GM10248 (cell line): ENCODE measurements at regions not wholly inside any gene's neighbourhood (a gene's known extent, or its start where the extent isn't known, plus 50 kb on each side); places are given as distances from the start of the nearest gene placed in this dataset.

Experiments used
- CTCF ChIA-PET: fragments of 300-600 bp; sonication (Branson Sonifier 250); formaldehyde crosslinking; extraction: SDS; loops from one replicate; lab custom pipeline; 2021; ENCODE audit warnings: antibody characterized with exemption; lab: Yijun Ruan, JAX
- POLR2A ChIA-PET: fragments of 350-650 bp; sonication (Branson Sonifier 250); formaldehyde crosslinking; extraction: SDS; loops from one replicate; lab custom pipeline; 2020; ENCODE audit warnings: antibody characterized with exemption; lab: Yijun Ruan, JAX
- DNase-seq: peaks from one replicate; pipeline ENCODE4 v3.0.0; 2012; ENCODE audit errors: extremely low spot score
- TF ChIP-seq, protein P1 (sequence below): IDR thresholded peaks from 2 replicates; pipeline ENCODE4 v1.5.1; 2012; ENCODE audit warnings: mild to moderate bottlenecking, low read depth; ENCODE audit errors: extremely low read depth, missing control alignments, control extremely low read depth

DNA sequence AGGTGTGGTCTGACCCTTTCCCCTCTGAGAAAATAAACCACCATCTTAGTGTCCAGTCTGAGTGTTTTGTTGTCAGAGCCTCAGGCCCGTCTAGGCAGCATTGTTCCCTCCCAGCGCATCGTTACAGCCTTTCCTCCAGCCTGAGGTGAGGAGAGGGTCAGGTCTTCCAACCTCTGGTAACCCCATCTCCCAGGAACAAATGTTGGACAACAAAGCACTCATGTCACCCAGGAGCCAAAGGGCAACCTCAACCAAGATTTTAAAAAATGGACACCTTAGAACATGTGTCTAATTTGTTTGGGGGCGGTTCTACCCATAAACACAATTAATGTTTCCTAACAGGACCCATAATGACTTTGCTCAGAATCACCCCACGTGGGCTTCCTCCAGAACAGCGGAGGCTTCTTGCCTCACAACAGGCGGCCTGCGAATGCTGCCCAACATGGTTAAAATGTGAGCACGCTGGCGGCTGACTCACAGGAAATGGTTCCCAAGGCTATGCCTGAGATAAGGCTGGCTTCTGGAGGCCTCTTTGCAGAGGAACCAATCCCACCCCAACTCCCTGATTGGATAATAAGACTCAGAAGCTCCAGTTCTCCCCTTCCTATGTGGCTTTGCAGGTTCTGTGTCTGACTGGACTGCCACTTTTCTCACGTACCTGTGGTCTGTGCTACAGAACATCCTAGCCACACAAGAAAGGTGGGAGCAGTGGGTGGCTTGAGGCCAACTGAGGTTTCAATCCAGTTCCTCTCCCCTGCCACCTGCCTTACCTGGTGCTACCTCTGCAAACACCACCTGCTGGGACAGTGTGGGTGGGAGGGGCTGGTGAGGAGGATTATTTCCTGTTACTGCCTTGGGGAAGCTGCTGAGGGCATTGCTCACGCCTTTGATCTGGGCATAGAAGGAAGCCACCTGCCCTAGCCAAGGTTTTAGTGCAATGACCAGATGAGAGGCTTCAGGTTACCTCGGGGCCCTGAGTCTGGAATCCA lies 108.8 kb downstream of the B3GNT2 start:
- POLR2A ChIA-PET, result interaction anchor here (0.6 to 2.0 kb wide), 5 partner anchors 9 to 109 kb away, joined by 3 to 7 read pairs (median 3); no protein-coding TSS in a partner anchor
- TF ChIP-seq, protein P1, sequence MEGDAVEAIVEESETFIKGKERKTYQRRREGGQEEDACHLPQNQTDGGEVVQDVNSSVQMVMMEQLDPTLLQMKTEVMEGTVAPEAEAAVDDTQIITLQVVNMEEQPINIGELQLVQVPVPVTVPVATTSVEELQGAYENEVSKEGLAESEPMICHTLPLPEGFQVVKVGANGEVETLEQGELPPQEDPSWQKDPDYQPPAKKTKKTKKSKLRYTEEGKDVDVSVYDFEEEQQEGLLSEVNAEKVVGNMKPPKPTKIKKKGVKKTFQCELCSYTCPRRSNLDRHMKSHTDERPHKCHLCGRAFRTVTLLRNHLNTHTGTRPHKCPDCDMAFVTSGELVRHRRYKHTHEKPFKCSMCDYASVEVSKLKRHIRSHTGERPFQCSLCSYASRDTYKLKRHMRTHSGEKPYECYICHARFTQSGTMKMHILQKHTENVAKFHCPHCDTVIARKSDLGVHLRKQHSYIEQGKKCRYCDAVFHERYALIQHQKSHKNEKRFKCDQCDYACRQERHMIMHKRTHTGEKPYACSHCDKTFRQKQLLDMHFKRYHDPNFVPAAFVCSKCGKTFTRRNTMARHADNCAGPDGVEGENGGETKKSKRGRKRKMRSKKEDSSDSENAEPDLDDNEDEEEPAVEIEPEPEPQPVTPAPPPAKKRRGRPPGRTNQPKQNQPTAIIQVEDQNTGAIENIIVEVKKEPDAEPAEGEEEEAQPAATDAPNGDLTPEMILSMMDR, result no peak
- no peak for DNase-seq
- CTCF ChIA-PET, result interaction anchor here (0.7 to 1.7 kb wide), 6 partner anchors 10 to 108 kb away, joined by 3 to 4 read pairs (median 3); no protein-coding TSS in a partner anchor

DNA sequence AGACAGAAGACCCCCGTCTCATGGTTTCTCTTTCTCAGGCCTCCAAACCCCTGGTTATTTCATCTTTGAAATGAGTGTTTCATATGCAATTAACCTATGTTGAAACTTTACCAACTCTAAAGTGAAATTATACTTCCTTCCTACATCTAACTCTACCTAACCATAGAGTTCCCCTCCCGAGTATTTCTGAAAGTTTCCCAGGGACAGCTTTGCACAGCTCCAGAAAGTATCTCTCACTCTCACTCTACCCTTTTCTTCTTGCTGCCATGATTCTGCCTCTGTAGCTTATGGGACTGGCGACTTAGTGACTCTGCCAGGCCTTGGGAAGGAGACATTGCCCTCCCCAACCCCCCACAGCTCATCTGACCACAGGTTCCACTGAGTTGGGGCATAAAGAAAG lies 107.9 kb downstream of the B3GNT2 start:
- CTCF ChIA-PET, result interaction anchor here (0.8 to 3.8 kb wide), 7 partner anchors 9 to 109 kb away, joined by 3 to 18 read pairs (median 3); no protein-coding TSS in a partner anchor
- TF ChIP-seq, protein P1, result no peak
- no peak for DNase-seq
- POLR2A ChIA-PET, result interaction anchor here (0.6 to 2.0 kb wide), 3 partner anchors 10 to 264 kb away, joined by 3 to 7 read pairs (median 6); no protein-coding TSS in a partner anchor

DNA sequence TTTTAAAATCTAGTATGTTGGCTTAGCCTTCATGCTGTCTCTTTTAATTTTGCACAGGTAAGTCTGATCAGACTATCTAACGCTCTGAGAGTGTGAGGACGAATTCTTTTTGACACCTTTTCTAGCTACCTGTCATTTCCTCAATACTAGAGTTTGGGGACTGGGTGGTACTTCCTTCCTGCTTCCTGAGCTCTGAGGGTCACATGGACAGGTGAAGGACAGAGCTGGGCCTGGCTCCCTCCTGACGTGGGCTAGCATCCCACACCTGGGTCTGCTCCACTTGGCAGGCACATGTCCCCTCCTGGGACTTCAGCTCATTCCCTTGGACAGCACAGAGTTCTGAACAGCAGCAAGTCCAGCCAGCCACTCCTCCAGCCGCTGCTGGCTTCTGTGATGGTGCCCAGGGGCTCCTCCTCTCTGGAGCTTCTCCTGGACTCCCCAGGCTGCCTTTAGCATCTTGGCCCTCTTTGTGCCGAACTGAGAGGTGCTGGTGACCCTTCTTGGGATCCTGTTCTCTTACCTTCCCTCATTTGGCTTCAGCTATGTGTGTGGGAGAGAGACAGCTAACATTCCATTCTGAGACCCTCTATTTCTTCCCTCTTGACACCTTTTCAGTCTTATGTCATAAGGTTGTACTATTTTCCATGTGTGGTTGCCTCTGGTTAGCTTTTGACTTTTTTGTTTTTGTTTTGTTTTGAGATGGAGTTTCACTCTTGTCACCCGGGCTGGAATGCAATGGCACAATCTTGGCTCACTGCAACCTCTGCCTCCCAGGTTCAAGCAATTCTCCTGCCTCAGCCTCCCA lies 106.9 kb downstream of the B3GNT2 start:
- TF ChIP-seq, protein P1, result no peak
- CTCF ChIA-PET, result interaction anchor here (0.8 to 3.8 kb wide), 12 partner anchors 8 to 310 kb away, joined by 3 to 18 read pairs (median 4); no protein-coding TSS in a partner anchor
- POLR2A ChIA-PET, result interaction anchor here (1.0 to 1.8 kb wide), 4 partner anchors 9 to 74 kb away, joined by 3 to 6 read pairs (median 3); no protein-coding TSS in a partner anchor
- DNase-seq, result no peak

DNA sequence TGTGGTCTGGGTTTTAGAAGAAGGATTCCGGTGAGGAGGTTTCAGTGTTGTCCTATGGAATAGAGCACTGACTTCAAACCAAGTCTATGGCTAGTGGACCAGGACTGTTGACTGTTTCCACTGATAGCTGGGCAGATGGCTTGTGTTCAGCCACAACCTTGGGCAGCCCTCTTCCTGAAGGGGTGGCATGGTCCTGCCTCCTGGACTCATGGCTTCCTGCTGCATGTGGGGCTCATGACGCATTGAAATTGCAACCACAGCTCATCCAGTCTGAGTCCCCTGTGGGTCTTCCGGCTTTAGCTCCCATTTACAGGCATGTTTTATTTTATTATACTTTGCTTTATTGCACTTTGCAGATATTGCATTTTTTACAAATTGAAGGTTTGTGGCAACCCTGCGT lies 105.0 kb downstream of the B3GNT2 start:
- ChIA-PET CTCF (interaction anchor here (0.8 to 3.8 kb wide), 13 partner anchors 8 to 307 kb away, joined by 3 to 16 read pairs (median 3); no protein-coding TSS in a partner anchor), POLR2A (interaction anchor here (1.5 kb wide), 1 partner anchor 9 kb away, joined by 6 read pairs; no protein-coding TSS in a partner anchor)
- no peak for DNase-seq
- TF ChIP-seq, protein P1, result no peak

DNA sequence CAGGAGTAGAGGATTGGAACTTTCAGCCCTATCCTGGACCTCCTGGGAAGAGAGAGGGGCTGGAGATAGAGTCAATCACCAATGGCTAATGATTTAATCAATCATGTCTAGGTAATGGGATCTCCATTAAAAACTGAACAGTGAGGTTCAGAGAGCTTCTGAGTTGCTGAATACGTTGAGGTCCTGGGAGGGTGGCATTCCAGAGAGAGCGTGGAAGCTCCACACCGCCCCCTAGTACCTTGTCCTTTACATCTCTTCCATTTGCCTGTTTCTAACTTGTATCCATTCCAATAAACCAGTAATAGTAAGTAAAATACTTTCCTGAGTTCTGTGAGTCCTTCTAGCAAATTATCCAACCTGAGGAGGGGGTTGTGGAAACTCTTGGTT lies 101.7 kb downstream of the B3GNT2 start:
- TF ChIP-seq, protein P1, result no peak
- CTCF ChIA-PET, result interaction anchor here (0.9 to 2.3 kb wide), 8 partner anchors 9 to 109 kb away, joined by 3 to 8 read pairs (median 3); no protein-coding TSS in a partner anchor
- POLR2A ChIA-PET, result no interaction called here
- no peak for DNase-seq
